HG03342 (cell line): ENCODE measurements at regions not wholly inside any gene's neighbourhood (a gene's known extent, or its start where the extent isn't known, plus 50 kb on each side); places are given as distances from the start of the nearest gene placed in this dataset.

Source experiments
- ATAC-seq: cut with Tn5 transposase; IDR thresholded peaks from one replicate; pipeline ENCODE4 v1.9.1; 2021; ENCODE audit warnings: mild to moderate bottlenecking, moderate library complexity; ENCODE audit not compliant: unreplicated experiment

- ATAC-seq, result no peak
Observed at GRCh38 chr7:18081617-18082016, 54.0 kb upstream of the PRPS1L1 start.

GRCh38 chr7:18082169-18082568 lies 54.5 kb upstream of the PRPS1L1 start:
- no peak for ATAC-seq

GRCh38 chr7:18086165-18087025 lies 58.7 kb upstream of the PRPS1L1 start:
- no peak for ATAC-seq

- ATAC-seq, result no peak
Observed at GRCh38 chr7:18087026-18087686, 59.5 kb upstream of the PRPS1L1 start.

- no peak for ATAC-seq
Observed at GRCh38 chr7:18087687-18088078, 60.0 kb upstream of the PRPS1L1 start.

DNA sequence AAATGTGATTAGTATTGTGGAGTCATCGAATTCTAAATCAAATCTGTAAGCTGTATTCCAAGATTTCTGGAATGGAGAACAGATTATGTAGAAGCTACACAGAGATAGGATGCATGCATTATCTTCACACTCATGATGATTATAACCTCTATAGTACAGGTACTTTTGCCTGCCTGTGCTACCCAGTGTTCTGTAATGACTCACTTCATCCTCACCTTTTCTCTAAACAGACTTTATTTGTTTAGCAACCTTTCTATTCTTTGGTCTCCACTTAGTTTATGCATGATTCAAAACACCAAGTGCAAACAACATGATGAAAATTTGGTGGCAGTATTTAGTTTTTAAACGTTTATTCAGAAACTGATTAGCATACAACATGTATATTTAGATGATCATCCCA lies 68.4 kb upstream of the PRPS1L1 start:
- no peak for ATAC-seq

DNA sequence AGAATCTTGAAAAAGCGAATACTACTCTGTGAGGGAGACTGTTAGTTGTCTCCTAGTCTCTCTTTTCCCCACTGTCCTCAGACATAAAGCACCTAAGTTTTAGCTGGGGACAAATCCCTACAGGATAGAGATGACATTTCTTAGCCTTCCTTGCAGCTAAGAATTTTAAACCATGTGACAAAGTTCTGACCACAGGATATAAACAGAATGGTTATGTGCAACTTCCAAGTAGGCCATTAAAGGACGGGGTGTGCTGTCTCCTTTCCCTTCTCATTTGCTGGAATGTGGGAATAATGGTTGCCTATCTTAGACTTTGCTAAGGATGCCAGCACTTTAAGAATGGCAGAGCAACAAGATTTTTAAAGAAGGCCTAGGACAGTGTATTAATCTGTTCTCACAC lies 74.9 kb upstream of the PRPS1L1 start:
- no peak for ATAC-seq

DNA sequence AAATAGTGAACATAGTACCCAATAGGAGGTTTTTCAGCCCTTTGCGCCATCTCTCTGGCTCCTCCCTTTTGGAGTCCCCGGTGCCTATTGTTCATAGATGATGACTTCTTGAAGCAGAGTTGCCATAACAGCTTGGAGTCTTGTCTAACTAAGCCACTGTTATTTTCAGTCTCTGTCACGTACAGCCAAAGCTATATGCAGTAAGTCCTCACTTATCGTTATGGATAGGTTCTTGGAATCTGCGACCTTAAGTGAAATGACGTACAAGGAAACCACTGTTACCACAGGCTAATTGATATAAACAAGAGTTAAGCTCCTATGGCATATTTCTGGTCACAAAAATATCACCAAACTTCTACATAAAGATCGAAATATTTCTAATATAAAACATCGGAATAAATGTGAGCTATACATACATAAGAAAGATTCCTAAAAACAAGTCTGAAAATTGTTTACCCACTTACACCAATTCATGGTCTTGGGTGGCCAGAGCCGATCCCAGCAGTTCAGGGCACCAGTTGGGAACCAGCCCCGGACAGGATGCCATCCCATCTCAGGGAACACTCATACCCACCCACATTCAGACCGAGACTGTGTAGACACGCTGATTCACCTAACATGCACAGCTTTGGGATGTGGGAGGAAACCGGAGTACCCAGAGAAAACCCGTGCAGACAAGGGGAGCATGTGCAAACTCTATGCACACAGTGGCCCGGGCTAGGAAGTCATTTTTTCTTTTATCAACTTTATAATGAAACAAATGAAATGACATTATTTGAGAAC lies 76.0 kb upstream of the PRPS1L1 start:
- ATAC-seq, result no peak

DNA sequence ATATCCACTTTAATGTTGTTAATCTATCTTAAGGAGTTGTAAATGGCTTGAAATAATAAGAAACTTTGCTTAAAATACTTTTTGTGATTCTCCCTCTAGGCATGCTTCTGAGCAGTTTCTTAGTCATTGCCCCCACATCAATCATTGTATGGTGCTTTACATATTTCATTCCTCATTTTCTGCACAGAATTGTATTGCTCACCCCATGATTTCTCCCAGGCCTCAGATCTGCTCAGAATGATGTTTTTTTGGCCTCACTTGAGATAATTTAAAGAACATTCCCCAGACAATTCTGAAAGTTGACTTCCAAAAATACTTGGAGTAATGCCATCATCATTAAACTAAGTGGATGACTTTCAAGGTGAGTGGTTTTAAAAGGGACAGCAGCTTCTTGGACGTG lies 82.1 kb upstream of the PRPS1L1 start:
- ATAC-seq, result no peak

GRCh38 chr7:18116661-18117060 lies 89.0 kb upstream of the PRPS1L1 start:
- ATAC-seq, result no peak

DNA sequence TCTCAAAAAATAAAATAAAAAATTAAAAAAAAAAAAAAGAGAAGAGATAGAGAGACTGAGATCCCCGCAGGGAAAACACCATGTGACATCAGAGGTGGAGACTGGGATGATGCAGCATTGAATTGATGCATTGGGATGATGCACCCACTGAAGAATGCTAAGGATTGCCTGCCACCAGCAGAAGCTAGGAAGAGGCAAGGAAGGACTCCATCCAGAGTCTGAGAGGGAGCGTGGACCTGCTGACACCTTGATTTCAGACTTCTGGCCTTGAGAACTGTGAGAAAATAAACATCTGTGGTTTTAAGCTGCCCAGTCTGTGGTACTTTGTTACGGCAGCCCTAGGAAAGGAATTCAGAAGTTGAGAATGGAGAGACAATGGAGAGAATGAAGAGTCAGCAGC lies 89.8 kb upstream of the PRPS1L1 start:
- no peak for ATAC-seq

GRCh38 chr7:18119985-18120384 lies 92.3 kb upstream of the PRPS1L1 start:
- no peak for ATAC-seq

DNA sequence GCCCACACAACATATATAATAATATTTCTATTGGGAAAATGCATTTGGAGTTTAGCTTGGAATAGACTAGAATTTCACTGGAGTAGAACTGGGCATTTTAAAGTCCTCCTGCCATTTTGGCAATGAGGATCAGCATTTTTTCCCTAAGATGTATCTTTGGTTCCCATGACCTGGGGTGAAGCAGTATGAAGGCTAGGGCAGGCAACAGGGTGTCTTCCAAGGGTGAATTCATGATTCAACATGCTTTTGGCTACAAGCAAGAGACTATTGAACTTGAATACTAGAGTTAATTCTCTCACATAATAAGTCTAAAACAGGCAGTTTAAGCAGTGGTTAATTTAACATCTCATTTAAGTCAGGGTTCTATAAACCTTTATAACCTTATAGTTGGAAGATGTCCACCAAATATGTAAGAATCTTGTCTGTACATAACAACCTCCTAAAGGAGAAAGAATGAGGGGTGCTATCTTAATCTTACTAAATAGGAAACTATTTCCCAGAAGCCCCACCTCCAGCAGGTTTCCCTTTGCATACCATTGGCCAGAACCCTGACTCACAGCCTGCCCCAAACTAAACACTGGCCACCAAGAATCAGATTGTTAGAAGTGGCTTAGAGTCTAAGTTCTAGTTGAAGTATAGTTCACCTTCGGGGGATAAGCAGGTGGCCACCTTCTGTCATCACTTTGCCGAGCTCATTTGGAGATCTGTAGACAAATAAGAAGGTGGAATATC lies 96.0 kb upstream of the PRPS1L1 start:
- ATAC-seq, result no peak

DNA sequence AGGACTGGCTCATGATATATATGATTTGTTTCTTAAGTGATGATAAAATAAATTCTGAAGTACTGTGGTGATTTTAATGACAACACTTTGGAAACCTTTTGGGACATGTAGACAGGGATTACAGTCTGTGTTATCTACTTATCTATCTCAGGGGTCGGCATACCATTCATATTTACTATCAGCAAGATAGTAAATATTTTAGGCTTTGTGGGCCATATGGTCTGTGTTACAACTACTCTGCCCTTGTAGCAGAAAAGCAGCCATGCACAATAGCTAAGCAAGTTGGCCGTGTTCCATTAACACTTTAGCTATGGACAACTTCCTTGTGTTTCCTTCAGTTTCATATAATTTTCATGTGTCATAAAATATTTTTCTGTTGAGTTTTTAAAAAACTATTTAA lies 97.8 kb upstream of the PRPS1L1 start:
- no peak for ATAC-seq

GRCh38 chr7:18126281-18126680 lies 98.6 kb upstream of the PRPS1L1 start:
- no peak for ATAC-seq

GRCh38 chr7:18128846-18129245 lies 101.2 kb upstream of the PRPS1L1 start:
- no peak for ATAC-seq

DNA sequence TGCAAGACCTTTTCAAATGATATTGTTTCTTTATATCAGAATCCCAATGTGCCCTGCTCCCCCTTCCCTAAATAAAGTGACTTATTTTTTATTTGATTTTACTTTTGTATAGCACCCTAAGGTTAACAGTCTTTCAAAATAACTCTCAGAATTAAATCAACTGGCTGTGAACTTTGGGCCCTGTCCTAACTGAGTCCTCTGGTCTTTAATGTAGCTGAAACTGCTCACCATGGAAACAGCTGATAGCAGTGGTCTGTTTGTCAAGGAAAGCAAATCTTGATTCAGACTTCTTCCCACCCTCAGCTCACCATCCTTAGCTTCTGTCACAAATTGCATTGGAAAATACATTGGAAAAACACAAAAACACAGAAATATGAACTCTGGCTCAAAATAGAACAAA lies 105.2 kb upstream of the PRPS1L1 start:
- ATAC-seq, result no peak

GRCh38 chr7:18133921-18134320 lies 106.3 kb upstream of the PRPS1L1 start:
- ATAC-seq, result no peak

- no peak for ATAC-seq
Observed at GRCh38 chr7:18140943-18141342, 113.3 kb upstream of the PRPS1L1 start.

DNA sequence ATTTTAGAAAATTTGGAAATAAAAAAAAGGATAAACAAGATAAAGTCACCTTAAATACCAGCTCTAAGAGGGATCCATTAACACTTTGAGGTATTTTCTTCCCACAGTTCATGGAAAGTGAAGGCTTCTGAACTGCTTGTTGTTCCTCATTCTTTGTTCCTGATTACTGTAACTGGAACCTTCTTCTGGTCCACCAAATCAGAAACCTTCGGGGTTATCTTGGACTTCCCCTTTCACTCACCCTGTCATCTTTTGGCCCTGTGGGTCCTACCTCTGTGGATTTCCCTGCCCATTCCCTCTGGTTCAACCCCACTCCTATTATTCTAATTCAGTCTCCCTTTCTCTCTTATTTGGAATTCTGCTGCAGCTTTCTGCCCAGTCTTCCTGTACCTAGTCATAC lies 116.5 kb upstream of the PRPS1L1 start:
- ATAC-seq, result no peak

DNA sequence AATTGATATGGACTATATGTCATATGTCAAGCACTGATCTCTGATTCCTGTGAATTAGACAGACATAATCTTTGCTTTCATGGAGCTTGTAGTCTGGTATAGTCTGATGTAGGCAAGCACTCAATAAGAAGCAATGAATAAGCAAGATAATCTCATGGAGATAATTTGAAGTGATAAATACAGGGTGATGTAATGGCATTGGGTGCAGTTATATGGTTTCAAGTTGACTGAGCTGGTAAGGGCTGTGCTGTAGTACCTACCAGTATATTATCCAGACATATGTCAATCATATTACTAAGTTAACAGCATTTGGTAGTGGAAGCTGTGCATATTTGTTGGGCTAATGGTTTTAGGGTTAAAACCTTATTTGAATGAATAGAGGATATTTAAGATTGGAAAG lies 117.5 kb upstream of the PRPS1L1 start:
- no peak for ATAC-seq
